ENCODE measurements at regions not wholly inside any gene's neighbourhood (a gene's known extent, or its start where the extent isn't known, plus 50 kb on each side); places are given as distances from the start of the nearest gene placed in this dataset.

DNA sequence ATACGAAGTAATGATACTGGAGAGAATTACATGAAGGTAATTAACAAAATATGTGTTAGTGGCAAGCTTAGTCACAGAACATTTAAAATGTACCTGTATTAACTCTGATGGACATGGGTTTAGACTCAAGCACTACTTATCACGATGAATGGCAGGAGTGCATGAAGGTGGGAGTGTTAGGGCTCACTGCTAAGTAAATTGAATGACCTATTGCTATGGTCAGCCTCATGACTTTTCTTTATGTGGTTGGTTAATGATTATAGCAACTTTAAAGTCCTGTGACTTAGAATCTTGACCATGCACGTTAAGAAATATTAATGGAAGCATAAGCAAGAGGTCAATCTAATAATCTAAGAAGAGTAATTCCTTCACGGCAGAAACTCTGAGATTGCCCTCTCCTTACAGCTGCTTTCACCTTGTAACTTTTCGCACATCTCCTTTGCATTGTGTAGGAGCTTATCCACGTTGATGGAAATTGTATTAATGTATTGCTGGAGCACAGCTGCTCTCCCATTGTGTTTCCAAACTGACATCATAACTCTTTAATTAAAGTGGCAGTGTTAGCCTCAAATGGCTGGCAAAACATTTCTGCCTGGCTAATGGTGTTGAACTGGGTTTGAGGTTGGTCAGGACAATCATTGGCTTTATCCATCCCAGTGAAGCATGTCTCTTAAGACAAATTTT, 114.5 kb downstream of the RXFP2 start:
- DNase-seq (ENCODE audit: low read depth in 3 of 3): no peak

DNA sequence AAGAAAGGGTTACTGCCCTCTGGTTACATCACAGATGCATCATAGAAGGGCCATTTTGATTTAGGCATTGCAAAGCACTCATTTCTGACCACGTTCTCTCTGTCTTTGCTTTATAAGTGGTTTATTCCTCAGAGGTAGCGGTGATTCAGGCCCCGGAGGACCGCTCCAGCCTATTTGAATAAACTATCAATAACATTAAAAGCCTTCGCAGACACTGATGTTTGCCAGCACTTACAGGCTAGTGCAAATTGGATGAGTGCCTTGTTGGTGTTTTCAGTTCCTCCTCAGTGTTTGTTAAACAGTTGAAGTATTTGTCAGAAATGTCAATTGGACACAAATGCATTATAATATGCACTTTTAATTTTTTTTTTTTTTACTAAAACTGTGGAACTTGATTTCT, 120.2 kb downstream of the RXFP2 start:
- DNase-seq (ENCODE audit: low read depth in 3 of 3): no peak

DNA sequence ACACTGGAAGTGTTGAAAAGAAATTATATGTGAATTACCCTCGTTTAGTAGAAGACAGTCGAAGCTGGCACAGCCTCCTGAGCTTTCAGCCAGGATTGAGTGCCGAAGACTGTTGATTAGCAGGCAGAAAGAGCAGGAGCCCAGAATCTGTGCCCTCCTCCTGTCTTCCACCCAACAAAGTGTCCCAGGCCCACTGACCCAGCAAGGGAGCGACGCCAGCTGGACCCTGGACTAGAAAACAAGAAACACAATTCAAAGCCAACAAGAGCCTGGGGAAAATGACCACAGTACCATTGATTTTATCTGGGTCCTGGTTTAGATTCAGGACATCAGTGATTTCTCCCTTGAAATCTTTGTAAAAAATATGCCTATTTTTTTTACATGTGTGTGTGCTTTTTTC, 120.7 kb downstream of the RXFP2 start:
- DNase-seq (ENCODE audit: low read depth in 3 of 3): no peak

DNA sequence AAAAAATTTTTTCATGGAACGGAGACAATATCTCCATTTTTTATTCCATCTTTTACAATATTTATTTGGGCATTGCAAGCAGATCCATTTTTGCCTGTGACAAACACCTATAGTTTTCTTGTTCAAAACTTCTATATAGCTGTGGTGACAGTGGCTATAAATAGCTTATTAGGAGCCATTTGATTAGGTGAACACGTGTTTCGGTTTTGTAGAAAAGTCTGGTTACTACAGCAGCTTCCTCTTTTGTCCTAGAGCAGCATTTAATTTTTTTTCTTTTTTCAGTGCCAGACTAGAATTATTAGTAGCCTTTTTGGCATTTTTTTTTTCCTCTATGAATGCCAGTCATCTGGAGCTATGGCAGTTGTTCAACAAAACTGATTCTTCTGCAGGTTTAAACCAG, 123.5 kb downstream of the RXFP2 start:
- DNase-seq (ENCODE audit: low read depth in 3 of 3): no peak

DNA sequence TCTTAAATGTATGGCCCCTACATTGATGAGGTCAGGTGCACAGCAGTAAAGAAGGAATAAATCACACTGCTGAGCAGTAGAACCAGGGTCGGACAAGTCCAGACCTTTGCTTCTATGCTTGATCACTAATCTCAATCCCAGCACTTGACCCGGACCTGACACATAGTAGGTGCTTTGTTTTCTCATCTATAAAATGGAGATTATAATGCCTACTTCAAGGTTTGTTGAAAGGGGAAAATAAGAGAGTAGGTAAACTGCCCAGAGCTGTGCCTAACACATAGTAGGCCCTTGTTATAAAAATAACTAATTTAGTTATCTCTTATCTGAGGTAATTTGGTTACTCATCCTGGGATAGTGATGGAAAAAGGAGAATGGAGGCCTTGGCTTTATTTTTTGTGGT, 125.0 kb downstream of the RXFP2 start:
- DNase-seq (ENCODE audit: low read depth in 3 of 3): no peak

DNA sequence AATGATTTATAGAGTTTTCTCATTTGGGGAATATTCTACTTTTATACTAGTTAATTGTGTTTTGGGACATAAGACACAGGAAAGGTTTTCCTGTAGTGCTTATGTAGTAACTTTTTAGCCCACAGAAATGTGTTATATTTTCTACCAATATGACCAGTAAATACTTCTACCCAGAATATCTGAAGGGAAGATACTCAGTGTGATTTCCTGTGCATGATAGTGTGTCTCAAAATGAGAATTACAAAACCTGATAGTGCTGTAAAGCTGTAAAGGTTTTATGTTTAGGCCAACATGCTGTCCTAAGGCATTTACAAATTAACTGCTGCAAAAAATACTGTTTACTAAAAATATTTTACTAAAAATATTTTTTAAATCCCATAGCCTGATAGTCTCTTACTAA, 126.8 kb downstream of the RXFP2 start:
- DNase-seq (ENCODE audit: low read depth in 3 of 3): no peak

DNA sequence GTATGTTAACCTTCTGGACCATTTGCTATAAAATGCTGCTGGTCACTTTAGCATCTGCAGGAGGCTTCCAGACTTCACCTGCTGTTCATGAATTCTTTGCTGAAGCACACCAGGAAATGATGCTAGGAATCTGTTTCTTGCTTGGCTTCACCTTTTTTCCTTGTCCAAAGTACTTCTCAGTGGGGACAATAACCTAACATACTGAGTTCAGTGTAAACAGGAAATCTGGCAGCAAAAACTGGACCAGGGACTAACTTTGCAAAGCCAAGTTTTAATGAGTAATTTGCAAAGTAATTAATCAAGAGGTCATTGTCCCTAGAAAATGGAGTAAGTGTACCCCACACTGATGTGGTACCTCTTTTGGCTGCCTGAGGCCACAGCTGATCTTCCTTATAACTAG, 128.4 kb downstream of the RXFP2 start:
- no peak for DNase-seq (ENCODE audit: low read depth in 3 of 3)

DNA sequence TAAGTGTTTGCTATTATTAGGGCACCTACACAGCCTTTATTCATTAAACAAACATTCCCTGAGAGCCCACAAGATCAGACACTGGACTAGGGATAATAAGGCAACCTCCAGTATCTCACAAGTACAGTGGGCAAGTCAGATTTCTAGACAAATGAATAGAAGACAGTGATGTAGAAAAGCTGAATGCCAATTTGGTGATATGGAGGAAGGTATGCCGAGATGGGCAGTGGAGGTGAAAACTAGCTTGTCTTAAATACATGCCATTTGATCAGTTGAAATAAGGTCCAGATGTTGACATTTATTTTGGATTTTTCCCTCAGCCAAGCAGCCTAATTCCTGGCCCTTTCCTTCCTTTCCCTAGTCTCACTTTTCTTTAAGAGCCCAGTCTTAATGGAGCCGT, 130.3 kb downstream of the RXFP2 start:
- no peak for DNase-seq (ENCODE audit: low read depth in 3 of 3)

DNA sequence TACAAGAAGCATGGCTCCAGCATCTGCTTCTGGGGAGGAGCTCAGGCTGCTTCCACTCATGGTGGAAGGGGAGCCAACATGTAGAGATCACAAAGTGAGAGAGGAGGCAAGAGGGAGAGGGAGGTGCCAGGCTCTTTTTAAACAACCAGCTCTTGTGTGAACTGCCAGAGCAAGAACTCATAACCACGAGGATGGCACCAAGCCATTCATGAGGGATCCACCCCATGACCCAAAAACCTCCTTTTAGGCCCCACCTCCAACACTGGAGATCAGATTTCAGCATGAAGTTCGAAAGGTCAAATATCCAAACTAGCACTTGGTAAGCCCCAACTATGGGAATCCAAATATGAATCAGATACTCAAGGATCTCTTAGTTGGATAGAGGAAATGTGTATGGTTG, 131.2 kb downstream of the RXFP2 start:
- no peak for DNase-seq (ENCODE audit: low read depth in 3 of 3)

DNA sequence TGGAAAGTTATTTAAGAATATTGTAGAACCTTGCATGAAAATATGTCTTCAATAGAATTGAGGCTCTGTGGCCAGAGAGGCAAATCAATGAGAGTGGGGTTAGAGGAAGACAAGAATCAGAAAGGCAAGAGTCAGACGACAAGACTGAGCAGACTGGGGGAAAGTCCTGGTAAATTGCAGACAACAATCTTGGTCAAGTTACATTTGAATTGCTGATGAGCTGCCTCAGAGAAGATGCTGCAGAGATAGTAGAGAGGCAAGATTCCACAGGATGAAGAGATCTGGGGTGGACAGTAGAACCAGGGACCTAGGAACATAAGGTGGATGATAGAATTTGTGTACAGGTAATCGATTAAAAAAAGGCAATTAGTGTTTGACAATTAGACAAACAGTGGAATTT, 133.8 kb downstream of the RXFP2 start:
- DNase-seq (ENCODE audit: low read depth in 3 of 3): no peak

DNA sequence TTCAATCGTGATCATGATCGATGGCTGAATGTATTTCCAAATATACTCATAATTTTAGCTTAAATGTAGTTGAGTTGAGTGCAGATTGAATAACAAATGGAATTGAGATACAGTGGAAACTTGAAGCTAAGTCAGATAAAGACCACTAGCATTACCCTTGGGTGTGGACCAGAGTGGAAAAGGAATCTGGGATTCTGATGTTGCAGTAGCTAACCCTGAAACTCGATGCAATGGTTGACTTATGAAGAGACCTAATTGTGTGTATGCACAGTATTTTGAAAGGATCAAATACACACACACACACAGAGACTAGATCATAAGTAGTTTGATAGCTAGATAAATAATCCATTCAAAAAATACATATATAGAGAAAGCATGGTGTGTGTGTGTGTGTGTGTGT, 135.8 kb downstream of the RXFP2 start:
- no peak for DNase-seq (ENCODE audit: low read depth in 3 of 3)

DNA sequence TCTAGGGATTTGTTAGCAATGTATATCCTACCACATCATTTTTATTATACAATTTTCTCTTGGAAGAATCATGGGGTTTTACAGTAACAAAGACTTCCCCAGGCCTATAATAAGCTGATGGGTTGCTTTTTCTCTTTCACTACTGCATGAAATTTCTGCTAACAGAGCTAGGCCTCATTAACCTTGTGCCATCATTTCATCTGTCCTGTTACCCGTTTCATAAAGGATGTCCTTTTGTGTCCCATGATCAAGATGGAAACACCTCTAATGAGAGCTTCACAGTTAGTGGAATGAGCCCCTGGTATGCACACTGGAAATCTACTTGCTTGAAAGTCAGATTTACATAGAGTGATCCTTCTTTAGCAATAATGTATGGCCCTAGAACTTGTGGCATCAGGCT, 138.7 kb downstream of the RXFP2 start:
- DNase-seq (ENCODE audit: low read depth in 3 of 3): no peak

DNA sequence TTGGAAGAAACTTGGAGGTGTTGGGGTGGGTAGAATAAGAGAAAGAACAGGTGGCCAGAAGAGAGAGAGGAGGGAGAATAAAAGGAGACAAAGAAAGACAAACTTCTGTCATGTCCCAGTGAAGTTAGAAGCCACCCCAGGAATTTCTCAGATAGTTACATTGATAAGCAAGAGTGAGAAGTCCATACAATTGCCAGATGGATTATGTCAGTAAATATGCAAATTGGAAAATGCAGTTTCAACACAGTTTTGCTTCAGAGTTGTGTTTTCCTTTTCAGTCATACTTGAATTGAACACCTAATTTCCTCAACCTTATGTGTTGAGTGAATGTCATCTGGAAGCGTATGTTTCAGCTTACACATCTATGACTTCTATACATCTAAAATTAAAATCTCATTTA, 139.2 kb downstream of the RXFP2 start:
- DNase-seq (ENCODE audit: low read depth in 3 of 3): no peak

DNA sequence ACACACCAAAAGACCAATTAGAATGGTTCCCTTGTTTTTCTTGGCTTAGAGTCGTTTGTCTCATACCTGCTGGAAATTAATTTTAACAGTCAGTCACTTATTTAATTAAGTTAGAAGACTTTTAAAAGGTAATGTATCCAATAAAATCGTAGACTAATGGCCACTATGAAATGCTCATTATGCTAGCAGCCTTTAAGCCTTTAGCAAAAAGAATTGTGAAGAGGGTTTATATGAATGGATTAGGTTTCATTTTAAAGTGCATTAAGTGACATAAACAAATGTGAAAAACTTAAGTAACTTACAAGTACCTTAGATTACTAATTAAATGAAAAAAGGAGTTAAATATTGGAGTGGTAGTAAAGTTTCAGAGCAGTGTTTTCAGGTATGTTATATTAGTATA, 139.6 kb downstream of the RXFP2 start:
- DNase-seq (ENCODE audit: low read depth in 3 of 3): no peak

DNA sequence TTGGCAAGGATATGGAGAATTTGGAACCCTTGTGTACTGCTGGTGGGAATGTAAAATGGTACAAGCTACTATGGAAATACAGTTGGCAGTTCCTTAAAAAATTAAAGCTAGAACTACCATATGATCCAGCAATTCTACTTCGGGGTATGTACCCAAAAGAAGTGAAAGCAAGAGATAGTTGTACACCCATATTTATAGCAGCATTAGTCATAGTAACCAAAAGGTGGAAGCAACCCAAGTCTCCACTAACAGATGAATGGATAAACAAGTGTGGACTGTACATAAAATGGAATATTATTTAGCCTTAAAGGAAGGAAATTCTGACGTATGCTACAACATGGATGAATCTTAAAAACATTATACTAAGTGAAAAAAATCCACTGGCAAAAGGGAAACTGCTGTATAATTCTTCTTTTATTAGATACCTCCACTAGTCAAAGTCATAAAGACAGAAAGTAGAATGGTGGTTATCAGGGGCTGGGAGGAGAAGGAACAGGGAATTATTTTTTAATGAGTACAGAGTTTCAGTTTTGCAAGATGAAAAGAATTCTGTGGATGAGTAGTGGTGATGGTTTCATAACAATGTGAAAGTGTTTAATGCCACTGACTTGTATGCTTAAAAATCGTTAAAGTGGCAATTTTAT, 141.6 kb downstream of the RXFP2 start:
- no peak for DNase-seq (ENCODE audit: low read depth in 3 of 3)

DNA sequence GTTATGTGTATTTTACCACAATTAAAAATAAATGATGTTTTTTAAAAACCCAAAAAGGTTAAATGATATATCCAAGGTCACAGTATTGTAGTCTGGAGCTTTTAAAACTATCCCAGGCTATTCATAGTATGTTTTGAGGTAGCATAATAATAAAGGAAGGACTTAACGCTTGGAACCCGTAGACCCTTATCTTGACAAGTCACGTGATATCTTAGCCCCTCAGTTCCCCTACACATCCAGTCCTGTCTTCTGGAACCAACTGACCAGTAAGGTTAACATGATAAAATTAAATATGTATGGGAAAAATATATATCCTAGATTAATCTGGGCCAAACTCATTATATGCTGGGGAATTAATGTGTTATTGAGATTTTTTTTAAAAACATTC, 142.2 kb downstream of the RXFP2 start:
- no peak for DNase-seq (ENCODE audit: low read depth in 3 of 3)

DNA sequence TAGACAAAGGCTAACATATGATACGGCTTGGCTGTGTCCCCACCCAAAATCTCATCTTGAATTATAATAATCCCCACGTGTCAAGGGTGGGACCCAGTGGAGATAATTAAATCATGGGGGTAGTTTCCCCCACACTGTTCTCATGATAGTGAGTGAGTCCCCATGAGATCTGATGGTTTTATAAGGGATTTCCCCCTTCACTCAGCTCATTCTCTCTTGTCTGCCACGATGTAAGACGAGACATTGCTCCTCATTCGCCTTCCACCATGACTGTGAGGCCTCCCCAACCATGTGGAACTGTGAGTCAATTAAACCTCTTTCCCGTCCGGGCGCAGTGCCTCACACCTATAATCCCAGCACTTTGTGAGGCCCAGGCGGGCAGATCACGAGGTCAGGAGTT, 143.5 kb downstream of the RXFP2 start:
- DNase-seq (ENCODE audit: low read depth in 3 of 3): no peak

DNA sequence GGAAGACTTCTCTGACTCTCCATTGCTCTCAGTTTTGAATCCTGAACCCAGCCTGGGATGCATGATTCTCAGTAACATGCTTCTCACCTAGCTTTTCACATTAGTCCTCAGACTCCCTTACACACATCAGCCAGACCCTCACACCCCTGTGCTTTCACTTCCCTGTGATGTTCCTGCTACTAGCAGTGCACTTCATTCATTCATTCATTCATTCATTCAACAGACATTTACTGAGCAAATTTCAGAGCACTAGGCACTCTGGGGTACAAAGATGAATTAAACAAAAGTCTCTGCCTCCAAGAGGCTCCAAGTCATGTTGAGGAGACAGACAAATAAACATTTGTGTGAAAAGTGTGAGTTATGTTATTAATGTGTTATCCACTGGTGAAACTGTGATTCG, 145.2 kb downstream of the RXFP2 start:
- DNase-seq (ENCODE audit: low read depth in 3 of 3): no peak

DNA sequence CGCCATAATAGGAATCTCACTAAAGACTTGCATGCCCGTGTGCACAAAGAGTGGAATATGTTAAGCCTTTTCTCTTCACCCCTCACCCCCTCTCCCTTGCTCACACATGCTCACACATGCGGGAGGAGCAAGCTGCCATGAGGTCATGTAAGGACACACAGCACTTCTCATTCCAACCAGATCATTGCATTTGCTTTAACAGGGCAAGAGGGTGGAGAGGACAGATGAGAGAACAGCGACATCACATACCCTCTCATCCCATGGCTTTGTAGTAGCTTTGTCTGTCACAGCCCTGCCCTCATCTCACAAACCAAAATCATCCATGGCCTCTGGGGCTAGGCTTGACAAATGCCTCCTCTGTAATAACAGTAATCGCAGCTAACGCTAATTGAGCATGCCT, 145.6 kb upstream of the FRY start:
- DNase-seq (ENCODE audit: low read depth in 3 of 3): no peak

DNA sequence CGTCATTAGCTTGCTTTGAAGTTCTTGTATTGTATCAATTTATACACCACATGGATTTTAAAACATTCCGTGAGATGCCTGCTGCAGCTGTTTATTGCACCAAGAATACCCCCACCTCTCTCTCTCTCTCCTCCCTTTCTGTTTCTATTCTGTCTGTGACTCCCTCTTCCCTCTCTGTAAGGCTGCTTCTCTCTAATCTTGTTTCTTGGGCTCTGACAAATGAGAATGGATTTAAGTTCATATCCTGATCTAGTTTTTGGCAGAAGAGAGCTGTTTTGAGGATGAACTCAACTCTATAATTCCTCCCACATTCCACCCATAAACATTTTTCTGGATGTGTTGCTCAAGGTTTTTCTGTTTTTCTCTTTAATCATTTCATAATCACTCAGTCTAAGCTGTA, 144.3 kb upstream of the FRY start:
- DNase-seq (ENCODE audit: low read depth in 3 of 3): no peak

DNA sequence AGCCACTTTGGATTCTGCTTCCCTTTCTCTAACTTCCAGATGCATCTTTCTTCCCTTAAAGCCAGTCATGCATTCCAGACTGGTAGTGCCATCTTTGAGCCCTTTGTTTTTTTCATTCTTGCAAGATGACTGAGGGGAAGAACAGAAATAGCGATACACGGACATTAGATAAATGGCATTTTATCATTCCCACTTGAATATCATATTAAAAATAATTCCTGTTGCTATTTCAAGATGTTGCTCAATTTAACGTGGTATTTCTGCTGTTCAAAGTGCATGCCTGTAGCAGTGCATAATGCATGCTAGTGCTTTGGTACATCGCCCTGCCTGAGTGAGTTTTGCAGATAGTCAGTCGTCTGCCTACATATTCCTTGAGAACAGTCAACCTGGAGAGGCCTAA, 140.6 kb upstream of the FRY start:
- no peak for DNase-seq (ENCODE audit: low read depth in 3 of 3)

DNA sequence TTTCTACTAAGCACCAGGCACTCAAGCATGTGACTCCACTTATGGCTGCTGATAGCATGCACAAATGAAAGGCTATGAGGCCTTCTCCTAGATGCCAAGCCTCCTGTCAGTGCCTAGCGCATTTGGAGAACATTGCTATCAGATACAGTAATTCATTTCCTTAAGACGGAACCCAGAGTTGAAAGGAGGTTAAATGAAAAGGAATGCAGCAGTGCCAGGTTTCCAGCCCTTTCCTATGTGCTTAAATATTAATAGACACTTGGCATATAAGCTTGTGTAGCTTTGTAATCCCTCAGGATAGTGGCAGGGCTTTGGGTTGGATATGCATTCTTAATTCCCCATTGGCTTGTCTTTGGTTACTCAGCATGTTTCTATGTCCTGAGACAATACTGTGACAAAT, 140.1 kb upstream of the FRY start:
- DNase-seq (ENCODE audit: low read depth in 3 of 3): no peak

DNA sequence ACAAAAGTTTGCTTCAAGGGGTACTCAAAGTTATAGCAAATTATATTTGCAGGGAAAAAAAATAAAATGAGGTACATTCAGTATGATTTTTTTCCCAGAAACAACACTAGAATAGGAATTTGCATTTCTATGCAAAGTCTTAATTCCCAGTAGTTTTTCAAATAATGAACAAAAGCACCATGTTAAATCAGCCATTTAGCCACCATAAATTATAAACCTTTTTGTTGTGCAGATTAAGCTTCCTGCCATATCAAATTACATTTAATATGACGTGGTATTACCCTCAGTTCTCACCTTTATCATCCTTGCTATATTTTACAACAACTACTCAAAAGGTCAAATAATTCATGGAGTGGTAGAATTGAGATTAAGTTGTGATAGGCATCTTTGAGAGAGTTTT, 136.6 kb upstream of the FRY start:
- DNase-seq (ENCODE audit: low read depth in 3 of 3): no peak

DNA sequence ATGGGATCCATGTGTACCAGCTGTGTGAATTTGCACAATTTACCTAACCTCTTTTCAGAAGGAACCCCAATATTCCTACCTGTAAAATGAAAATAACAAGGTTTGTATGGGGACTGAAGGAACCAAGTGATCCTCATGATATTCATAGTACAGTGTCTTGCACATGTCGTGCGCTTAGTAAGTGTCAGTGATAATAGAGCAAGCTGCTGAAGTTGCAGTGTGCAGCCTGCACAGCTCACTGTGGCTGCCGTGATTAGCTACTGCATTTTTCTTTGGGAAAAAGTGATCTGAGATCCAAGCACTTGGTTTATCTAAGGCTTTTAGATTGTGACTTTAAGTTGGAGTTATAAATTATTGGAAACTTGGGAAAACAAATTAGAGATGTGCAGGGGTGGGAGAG, 135.9 kb upstream of the FRY start:
- DNase-seq (ENCODE audit: low read depth in 3 of 3): no peak
